ENCODE measurements at regions not wholly inside any gene's neighbourhood (a gene's known extent, or its start where the extent isn't known, plus 50 kb on each side); places are given as distances from the start of the nearest gene placed in this dataset.
A peak's percentile ranks its signal among the peaks of the same experiment; 100 is the strongest.
"Not testable (repeated sequence)": the region's sequence is repeated elsewhere in the genome, so short reads cannot be mapped to it uniquely, and the experiment has no call there.

DNA sequence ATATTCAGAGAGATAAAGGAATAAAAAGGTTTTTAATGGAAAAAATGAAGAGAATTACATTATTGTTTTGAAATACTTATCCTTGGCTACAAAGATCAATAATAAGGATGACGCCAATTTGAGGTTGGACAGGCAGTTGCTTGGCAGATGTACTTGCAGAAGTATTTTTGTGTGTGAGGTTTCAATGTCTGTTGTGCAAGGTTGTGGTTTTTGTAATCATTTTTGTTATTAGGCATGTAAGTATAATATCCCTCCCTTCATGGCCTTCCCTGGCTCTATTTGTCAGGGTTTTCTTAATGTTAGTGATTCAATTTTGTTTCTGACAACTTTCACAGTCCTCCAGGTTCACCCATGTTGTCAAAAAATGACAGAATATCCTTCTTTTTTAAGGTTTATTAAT, 105.9 kb downstream of the OTOL1 start:
- no peak for DNase-seq

DNA sequence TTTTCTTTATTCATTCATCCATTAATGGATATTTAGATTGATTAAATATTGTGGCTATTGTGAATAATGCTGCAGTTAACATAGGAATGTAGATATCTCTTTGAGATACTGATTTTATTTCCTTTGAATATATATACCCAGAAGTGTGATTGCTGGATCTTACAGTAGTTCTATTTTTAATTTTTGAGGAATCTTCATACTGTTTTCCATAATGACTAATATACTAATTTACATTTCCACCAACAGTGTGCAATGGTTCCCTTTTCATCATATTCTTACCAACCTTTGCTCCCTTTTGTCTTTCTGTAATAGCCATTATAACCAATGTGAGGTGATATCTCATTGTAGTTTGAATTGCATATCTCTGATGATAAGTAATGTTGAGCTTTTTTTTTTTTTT, 106.3 kb downstream of the OTOL1 start:
- no peak for DNase-seq

DNA sequence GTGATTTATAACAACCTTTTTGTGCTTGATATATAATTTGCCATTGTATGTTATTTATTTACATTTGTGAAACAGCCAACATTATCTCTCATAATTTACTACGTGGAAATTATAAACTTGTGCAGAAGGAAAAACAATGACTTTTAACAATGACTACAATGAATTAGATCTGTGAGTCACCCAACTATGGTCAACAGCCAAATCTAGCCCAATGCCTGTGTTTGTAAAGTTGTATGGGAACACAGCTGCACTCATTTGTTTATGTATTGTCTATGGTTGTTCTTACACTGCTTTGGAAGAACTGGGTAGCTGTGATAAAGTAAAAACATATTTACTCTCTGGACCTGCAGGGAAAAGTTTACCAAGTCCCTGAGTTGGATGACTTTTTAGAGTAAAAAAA, 110.4 kb downstream of the OTOL1 start:
- no peak for DNase-seq

DNA sequence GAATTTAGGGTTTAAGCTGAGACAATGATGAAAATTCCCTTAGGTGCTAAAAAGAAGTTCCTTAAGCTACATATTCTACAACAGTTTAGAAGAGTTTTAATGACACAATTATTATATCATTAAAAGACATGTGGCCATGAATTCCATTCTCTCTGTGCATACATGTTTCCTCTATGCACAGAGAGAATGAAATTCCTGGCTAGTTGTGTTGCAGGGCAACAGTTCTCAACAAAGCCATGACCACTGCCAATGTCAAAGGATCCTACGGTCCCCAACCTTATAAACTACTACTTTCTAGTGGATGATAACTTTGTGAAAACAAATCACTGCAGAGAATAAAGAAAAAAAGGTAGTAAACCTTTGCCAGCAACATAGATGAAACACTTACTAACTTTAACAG, 122.7 kb downstream of the OTOL1 start:
- no peak for DNase-seq

DNA sequence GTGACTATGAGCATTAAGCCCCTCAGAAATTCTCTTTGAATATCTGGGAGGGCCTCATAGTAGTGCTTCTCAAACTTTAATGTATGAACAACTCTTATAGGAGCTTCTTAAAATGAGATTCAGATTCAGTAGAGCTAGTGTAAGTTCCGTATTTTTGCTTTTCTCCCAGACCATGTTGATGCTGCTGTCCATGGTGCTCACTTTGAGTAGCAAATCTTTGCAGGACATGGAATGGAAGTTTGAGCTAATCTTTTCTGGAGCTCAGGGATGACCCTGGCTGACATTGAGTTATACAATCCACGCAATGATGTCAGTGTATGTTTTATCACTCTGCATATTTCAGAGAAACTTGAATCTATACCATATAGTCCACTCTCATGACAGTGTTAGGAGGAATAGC, 134.2 kb downstream of the OTOL1 start:
- peak; percentile 0 for DNase-seq

DNA sequence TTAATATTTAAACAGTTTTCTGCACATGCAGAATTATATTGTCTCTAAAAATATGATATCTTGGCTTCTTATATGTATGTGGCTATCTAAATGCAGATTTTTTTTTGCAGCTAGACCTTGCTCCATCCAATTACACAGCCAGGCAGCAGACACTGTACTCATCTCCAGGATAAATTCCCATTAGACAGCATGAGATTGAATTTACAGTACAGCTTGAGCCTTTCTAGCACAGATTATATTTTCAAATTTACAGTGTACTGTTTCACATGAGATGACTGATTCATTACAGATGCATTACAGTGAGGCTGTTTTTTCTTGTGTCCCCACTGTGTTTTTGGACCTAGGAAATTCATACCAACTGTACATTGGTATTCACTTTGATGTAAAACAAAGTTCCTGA, 134.9 kb downstream of the OTOL1 start:
- DNase-seq: no peak

DNA sequence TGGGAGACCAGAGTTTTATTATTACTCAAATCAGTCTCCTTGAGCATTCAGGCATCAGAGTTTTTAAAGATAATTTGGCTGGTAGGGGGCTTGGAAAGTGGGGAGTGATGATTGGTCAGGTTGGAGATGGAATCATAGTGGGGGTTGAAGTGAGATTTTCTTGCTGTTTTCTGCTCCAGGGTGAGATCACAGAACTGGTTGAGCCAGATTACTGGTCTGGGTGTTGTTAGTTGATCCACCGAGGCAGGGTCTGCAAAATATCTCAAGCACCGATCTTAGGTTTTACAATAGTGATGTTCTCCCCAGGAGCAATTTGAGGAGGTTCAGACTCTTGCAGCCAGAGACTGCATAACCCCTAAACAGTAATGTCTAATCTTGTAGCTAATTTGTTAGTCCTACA, 141.0 kb downstream of the OTOL1 start:
- no peak for DNase-seq

DNA sequence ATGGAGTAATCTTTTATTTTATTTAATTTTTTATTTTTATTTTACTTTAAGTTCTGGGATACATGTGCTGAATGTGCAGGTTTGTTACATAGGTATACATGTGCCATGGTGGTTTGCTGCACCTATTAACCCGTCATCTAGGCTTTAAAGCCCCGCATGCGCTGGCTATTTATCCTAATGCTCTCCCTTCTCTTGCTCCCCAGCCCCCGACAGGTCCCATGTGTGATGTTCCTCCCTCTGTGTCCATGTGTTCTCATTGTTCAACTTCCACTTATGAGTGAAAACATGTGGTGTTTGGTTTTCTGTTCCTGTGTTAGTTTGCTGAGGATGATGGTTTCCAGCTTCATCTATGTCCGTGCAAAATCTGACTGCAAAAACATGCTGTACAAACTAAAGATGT, 142.5 kb downstream of the OTOL1 start:
- DNase-seq: not testable (repeated sequence)

DNA sequence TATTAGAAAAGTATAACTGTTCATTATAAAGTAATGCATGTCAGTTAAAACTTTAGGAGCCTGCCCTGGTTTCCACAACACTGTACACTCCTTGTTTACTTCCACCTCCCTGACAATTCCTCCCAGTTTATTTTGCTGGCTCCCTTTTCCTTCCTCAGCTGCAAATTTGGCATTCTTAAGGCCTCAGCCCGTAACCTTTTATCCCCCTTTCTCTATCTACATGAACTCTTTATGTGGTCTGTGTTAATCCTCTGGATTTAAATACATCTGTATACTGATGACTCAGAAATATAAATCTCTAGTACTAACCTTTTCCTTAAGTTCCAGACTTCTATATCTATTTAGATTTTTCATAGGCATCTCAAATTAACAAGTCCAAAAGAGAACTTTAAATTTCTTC, 143.6 kb downstream of the OTOL1 start:
- no peak for DNase-seq

DNA sequence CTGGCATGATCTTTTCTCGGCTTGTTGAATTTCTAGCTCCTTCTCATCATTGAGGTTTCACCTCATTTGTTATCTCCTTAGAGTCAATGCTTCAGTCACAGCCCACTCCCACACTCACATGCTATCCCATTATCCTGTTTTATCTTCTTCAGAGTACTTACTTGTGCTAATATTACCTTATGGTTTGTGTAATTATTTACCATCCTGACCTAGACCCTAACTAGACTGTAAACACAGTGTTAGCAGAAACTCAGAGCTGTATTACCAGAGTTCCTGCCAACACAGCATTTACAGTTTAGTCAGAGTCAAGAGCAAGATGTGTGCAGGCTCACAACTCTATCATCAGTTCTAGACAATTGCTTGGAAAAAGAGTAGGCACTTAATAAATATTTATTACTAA, 144.7 kb downstream of the OTOL1 start:
- no peak for DNase-seq

DNA sequence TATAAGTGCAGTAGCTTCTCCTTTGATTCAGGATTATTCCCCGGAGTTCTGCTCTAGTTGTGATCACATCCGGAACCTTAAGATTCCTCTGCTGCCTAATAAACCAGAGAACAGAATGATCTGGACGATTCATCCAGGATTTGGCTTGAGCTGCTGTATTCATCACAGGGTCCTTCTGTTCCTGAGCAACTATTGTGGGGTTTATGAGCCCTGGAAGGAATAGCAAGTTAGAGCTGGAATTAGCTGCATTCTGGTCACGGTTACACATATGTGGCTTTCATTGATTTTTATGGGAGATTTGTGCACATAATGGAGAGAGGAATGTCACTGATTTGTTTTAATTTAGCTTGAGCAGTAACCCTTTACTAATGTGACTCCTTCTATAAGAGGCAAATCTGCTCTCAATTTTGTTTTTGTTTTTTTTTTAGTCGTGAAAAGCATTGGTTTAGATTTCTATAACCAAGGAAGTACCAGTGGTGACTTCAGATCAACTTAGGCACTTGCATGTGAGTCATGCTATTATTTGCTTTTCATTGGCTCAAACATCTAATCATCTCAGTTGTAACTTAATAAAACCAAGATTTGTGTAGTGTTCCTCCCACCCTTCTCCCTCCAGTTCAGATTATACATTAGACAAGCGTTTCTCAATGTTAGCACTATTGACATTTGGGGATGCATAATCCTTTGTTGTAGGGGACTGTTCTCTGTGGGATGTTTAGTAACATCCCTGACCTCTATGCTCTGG, 148.5 kb downstream of the OTOL1 start:
- DNase-seq: no peak

DNA sequence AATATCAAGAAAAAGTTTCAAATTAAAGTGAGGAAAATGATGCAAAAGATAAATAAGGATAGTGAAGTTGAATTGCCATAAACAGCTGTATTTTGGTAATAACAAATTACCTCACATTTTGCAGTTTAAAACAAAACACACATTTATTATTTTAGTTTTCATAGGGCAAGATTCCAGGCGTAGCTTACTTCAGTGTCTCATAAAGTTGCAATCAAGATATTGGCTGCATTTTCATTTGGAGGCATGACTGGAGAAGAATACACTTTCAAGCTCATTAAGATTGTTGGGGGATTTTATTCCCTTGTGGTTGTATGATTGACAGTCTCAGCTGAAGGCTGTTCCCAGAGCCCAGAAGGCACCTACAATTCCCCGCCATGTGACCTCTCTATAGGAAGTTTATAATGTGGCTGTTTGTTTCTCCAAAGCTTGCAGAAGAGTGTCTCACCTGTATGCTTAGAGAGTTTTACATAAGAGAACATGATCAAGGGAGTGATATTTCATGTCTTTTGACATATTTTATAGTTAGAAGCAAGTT, 151.4 kb downstream of the OTOL1 start:
- no peak for DNase-seq

DNA sequence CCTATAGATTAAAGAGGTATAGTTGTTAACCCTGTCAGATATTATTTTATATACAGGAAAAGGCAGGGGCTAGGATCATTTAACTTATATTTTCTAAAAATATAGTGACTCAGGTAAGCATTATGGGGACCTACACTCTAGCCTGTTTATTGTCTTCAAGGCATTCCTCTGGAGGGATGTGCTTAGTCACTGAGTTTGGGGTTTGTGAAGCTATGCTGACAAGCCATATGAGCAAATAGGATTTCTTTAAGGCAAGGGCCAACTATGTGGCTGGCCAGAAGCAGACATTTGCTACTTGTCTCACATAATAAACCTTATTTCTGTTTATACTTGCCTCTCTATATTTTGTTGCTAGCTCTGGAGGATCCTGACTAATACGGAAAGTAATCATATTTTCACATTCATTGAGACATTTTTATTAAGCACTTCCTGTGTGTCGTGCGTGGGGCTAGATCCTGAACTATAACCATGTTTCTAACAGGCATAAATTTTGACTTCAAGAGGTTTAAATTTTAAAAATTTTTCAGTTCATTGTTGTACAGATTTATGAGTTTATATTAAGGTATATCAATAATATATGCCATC, 153.4 kb downstream of the OTOL1 start:
- no peak for DNase-seq

DNA sequence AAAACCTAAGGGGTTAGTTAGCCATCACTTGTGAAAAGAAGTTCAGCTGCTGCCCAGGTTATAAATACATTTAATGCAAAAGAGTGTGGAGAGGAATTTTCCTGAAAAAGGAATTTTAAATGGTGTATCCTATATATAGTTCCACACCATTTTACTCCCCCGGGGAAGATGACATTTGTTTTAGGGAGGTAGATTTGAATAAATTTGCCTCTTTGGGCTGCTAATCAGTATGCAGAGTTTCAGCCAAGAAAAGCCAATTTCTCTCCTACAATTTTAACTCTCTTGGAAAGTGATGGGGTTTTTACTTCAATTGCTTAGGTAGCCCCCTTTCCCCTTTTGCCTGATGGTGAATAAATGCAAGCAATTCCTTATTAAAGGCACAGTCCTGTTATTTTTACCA, 161.2 kb downstream of the OTOL1 start:
- no peak for DNase-seq

DNA sequence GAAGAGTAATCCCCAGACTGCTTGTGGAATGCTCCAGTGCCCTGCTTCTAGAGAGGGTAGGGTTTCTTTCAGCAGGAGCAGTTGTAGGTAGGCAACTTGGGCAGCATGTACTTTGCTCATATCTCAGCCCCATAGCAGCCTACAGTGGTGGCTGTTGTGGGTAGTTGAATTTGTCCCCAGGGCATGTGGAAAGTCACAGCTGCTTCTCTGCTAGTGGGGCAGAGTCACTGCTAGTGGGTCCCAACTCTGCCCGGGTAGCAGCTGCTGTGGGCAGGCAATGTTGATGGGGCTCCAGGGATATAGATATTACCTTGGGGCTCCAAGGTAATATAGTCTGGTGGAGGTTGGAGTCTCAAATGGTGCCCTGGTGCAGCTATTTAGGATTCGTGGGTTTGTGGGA, 174.5 kb downstream of the OTOL1 start:
- DNase-seq: no peak

DNA sequence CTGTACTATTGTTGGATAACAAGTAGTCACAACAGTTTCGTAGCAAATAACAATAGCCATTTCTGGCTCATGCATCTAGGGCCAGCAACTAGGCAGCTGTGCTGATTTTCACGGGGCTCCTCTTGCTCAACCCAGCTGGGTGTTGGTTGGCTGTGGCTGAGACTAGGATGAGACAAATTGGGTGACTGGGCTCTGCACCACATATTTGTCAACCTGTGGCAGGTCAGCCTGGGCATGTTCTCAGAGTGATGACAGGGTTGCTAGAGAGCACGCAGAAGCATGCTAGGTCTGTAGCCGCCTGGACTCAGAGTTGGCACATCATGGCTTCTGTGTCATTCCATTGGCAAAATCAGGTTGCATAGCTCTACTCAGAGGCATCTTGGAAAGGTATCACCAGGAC, 175.9 kb downstream of the OTOL1 start:
- no peak for DNase-seq

DNA sequence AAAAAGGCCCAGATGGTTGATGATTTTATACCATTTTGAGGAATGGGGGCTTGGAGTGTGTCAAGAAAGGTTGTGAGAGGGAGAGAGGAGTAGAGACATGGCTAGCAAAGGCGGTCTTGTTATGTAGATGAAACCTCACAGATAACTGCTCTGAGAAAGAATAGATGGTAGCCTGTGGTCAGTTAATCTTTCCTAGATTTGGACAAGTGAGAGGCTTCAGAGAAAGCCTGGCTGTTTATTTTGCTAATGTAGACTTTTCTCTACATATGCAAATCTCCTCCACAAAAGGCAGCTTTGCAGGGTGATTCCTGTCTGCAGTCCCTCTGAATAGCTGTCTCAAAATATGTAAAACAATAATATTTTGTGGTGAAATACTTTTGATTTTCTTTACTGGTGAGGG, 177.3 kb downstream of the OTOL1 start:
- no peak for DNase-seq

DNA sequence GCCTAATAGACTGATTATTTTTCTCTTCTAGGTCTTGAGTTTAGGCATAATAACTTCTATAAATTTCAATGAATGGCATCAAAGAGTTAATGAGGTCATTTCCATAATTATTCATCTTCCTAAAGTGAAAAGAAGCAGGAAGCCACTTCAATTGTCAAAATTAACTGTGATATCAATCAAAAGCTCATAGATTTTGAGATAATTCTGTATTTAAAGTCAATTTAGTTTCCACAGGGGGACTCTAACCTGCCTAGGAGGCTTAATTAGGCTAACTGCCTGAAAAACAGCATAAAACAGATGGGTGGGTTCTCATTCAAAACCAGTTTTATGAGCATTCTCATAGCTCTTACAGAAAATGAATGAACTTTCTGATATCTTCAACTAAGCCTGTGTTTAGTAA, 177.8 kb downstream of the OTOL1 start:
- no peak for DNase-seq

DNA sequence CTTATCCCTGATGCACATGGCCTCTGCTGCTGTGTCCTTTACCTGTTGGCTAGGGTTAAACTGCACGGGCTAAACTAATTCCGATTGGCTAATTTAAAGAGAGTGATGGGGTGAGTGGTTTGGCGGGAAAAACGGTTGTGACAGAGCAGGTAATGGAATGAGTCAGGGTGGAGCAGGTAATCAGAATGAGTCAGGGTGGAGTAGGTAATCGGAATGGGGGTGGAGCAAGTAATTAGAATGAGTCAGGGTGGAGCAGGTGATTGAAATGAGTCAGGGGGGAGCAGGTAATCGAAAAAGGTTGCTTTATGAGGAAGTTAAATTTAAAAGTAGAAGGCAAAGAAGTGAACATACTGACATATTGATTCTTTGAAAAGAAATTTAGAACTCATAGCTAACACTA, 185.2 kb downstream of the OTOL1 start:
- not testable (repeated sequence) for DNase-seq

DNA sequence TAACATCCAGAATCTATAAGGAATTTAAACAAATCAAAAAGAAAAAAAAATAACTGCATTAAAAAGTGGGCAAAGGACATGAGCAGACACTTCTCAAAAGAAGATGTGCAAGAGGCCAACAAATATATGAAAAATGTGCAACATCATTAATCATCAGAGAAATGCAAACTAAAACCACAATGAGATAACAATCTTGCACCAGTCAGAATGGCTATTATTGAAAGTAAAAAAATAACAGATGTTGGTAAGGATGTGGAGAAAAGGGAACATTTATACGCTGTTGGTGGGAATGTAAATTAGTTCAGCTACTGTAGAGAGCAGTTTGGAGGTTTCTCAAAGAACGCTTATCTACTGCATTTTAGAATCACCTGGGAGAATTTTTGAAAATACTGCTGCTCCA, 186.1 kb downstream of the OTOL1 start:
- no peak for DNase-seq

DNA sequence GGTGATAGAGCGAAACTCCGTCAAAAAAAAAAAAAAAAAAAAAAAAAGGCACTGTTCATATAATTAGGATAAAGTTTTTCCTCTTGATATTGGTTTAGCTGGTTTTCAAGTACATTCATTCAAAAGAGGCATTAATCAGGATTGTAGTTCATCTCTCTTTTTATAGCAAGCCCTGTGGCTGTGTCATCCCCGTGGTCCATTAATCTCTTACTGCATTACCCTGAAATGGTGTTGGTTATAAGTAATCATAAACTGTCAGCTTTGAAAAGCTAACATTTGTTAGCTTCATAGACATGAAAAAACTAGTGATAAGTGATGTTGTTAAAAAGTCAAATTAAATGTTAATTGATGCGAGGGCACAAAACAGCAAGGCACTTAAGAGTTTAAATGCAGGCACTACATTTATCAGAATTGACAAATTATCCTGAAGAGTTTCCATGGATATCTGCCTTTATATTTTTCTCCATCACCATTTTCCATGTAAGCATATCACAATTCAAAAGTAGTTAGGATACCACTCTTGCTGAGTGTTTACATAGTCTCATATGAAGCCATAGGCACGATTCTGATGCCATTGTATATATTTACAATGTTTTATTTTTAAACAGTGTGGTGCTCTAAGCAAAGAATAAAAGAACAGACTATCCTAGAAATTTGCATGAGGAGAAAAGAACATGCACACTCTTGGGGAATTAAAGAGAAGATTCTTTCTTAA, 193.1 kb downstream of the OTOL1 start:
- no peak for DNase-seq

DNA sequence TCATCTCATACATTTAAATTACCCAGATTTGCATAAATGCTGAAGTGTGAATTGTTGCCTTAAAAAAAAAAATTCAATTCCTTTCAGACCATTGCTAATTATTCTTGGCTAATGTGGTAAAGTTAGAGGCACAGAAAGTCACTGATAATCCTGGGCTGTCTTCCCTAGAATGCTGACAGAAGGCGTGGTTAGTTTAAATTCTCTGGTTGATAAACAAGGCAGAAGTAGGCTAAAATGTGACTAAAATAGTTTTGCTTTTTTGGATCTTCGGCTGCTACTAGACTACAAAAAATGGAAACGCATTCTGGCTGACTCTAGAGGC, 193.7 kb downstream of the OTOL1 start:
- DNase-seq: no peak

DNA sequence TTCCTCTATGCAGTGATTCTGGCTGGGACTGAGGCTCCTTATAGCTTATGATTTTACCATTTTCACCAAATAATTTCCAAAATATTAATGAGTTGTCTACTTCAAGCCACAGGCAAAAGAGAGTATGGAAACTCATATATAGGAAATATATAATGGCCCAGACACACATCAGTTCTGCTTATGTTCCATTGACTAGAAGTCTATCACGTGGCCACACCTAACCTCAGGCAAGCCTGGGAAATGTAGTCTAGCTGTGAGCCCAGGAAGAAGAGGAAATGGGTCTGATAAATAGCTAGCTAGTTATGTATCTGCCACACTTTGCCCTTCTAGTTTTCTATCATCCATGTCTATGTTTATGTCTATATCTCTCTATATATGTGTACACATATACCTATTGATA, 195.1 kb downstream of the OTOL1 start:
- no peak for DNase-seq

All from fibroblast of skin of scalp (primary cell).